Stimulated activated CD4-positive, alpha-beta T cell treated with anti-CD3 and anti-CD28 coated beads, Interleukin-15, amount 100 ng/mL, for 48 hours (primary cell): ENCODE measurements at regions not wholly inside any gene's neighbourhood (a gene's known extent, or its start where the extent isn't known, plus 50 kb on each side); places are given as distances from the start of the nearest gene placed in this dataset.

Experiments
- DNase-seq, 2 donors: peaks; one replicate each; pipeline ENCODE4 v3.0.0-alpha.2; 2020; ENCODE audit warnings: low read depth in 2 of 2

GRCh38 chr2:129892773-129893172, 86.7 kb upstream of the RAB6C start:
- no peak for DNase-seq

- DNase-seq: no peak
These were observed 86.2 kb upstream of the RAB6C start for GRCh38 chr2:129893244-129893643.

GRCh38 chr2:129894616-129895015, 84.8 kb upstream of the RAB6C start:
- DNase-seq: no peak

- no peak for DNase-seq
These were observed 84.4 kb upstream of the RAB6C start for GRCh38 chr2:129895061-129895460.

- no peak for DNase-seq
These were observed 83.9 kb upstream of the RAB6C start for GRCh38 chr2:129895526-129896082.

- DNase-seq: no peak
These were observed 83.0 kb upstream of the RAB6C start for GRCh38 chr2:129896226-129897100.

GRCh38 chr2:129901754-129902415, 77.6 kb upstream of the RAB6C start:
- DNase-seq: no peak

GRCh38 chr2:129902731-129903585, 76.5 kb upstream of the RAB6C start:
- DNase-seq: no peak

- no peak for DNase-seq
These were observed 75.7 kb upstream of the RAB6C start for GRCh38 chr2:129903586-129904425.

- DNase-seq: no peak
These were observed 74.7 kb upstream of the RAB6C start for GRCh38 chr2:129904532-129905446.

GRCh38 chr2:129905664-129906081, 73.8 kb upstream of the RAB6C start:
- no peak for DNase-seq

- no peak for DNase-seq
These were observed 73.2 kb upstream of the RAB6C start for GRCh38 chr2:129906139-129906860.

GRCh38 chr2:129906861-129907235, 72.6 kb upstream of the RAB6C start:
- no peak for DNase-seq

GRCh38 chr2:129907256-129907998, 72.0 kb upstream of the RAB6C start:
- no peak for DNase-seq

GRCh38 chr2:129908721-129909373, 70.6 kb upstream of the RAB6C start:
- no peak for DNase-seq

- no peak for DNase-seq
These were observed 69.6 kb upstream of the RAB6C start for GRCh38 chr2:129909651-129910418.
